ENCODE measurements at regions not wholly inside any gene's neighbourhood (a gene's known extent, or its start where the extent isn't known, plus 50 kb on each side); places are given as distances from the start of the nearest gene placed in this dataset.

DNA sequence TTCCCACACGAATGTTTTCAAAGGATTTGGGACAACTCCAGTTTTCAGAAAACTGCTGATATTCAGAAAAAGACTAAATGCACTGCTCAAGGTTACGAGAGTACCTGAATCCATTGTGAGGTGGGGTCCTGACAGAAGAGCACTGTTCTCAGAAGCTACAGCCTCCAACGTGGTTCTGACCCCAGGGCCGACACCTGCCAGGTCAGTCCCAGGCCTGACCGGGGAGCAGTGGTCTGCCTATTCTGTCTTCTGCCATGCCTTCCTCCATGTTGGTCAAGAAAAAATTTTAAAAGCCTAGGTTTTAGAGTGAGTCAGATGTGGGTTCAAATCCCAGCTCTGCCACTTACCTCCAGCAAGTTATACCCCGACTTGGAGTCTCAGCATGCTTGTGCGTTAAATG is 212.3 kb downstream of the BCL11A start:
- TF ChIP-seq EZH2 (IDR thresholded peaks at IDR 0.05; ENCODE audit: borderline replicate concordance, low read length): no peak
- TF ChIP-seq, protein P1, sequence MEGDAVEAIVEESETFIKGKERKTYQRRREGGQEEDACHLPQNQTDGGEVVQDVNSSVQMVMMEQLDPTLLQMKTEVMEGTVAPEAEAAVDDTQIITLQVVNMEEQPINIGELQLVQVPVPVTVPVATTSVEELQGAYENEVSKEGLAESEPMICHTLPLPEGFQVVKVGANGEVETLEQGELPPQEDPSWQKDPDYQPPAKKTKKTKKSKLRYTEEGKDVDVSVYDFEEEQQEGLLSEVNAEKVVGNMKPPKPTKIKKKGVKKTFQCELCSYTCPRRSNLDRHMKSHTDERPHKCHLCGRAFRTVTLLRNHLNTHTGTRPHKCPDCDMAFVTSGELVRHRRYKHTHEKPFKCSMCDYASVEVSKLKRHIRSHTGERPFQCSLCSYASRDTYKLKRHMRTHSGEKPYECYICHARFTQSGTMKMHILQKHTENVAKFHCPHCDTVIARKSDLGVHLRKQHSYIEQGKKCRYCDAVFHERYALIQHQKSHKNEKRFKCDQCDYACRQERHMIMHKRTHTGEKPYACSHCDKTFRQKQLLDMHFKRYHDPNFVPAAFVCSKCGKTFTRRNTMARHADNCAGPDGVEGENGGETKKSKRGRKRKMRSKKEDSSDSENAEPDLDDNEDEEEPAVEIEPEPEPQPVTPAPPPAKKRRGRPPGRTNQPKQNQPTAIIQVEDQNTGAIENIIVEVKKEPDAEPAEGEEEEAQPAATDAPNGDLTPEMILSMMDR (IDR thresholded peaks at IDR 0.05; ENCODE audit: low read length): no peak

Measured in OCI-LY1 (cell line).